Mucosa of rectum (tissue), 2 donors: ENCODE measurements at regions not wholly inside any gene's neighbourhood (a gene's known extent, or its start where the extent isn't known, plus 50 kb on each side); places are given as distances from the start of the nearest gene placed in this dataset.

Experiments
- H3K27ac ChIP-seq, 2 donors: one replicate each; pipeline ENCODE4 v1.7.0; 2013; ENCODE audit warnings: inconsistent platforms in 2 of 2, low read depth in 2 of 2, low read length in 2 of 2
- H3K27me3 ChIP-seq, 2 donors: one replicate each; pipeline ENCODE4 v1.7.0; 2013; ENCODE audit warnings: low read length in 2 of 2; ENCODE audit not compliant: control insufficient read depth in 2 of 2, insufficient read depth in 2 of 2
- H3K36me3 ChIP-seq, 2 donors: one replicate each; pipeline ENCODE4 v1.7.0; 2013; ENCODE audit warnings: low read length in 2 of 2; ENCODE audit not compliant: control insufficient read depth in 2 of 2, insufficient read depth in 2 of 2
- H3K4me1 ChIP-seq, 2 donors: one replicate each; pipeline ENCODE4 v1.7.0; 2013; ENCODE audit warnings: low read length in 2 of 2, mild to moderate bottlenecking in 1 of 2; ENCODE audit not compliant: control insufficient read depth in 2 of 2, insufficient read depth in 2 of 2
- H3K4me3 ChIP-seq, 2 donors: one replicate each; pipeline ENCODE4 v1.7.0; 2013; ENCODE audit warnings: low read length in 2 of 2
- H3K9ac ChIP-seq, 2 donors: one replicate each; pipeline ENCODE4 v1.7.0; 2013; ENCODE audit warnings: low read length in 2 of 2, low read depth in 1 of 2, mild to moderate bottlenecking in 1 of 2
- H3K9me3 ChIP-seq, 2 donors: one replicate each; pipeline ENCODE4 v1.7.0; 2013; ENCODE audit warnings: low read length in 2 of 2; ENCODE audit not compliant: control insufficient read depth in 2 of 2
- donor health status: healthy.
- donor health status: Normal muscosa, but diverticular disease.

GRCh38 chr4:17045866-17046265 lies 147.4 kb upstream of the LDB2 start:
- Histone ChIP-seq H3K4me3 (no peak overlapping the region), H3K27ac (no peak overlapping the region), H3K4me1 (no peaks in the 10 kb centered on the region), H3K36me3 (no peaks in the 10 kb centered on the region), H3K9ac (no peak overlapping the region), H3K9me3 (peaks cover 0 to 4% of the 10 kb centered on the region in 2 donors), H3K27me3 (no peaks in the 10 kb centered on the region)

GRCh38 chr4:17038510-17039176 lies 140.2 kb upstream of the LDB2 start:
- Histone ChIP-seq H3K27ac (no peak overlapping the region), H3K9me3 (no peaks in the 10 kb centered on the region), H3K4me1 (no peaks in the 10 kb centered on the region), H3K9ac (no peak overlapping the region), H3K27me3 (no peaks in the 10 kb centered on the region), H3K4me3 (no peak overlapping the region), H3K36me3 (no peaks in the 10 kb centered on the region)

DNA sequence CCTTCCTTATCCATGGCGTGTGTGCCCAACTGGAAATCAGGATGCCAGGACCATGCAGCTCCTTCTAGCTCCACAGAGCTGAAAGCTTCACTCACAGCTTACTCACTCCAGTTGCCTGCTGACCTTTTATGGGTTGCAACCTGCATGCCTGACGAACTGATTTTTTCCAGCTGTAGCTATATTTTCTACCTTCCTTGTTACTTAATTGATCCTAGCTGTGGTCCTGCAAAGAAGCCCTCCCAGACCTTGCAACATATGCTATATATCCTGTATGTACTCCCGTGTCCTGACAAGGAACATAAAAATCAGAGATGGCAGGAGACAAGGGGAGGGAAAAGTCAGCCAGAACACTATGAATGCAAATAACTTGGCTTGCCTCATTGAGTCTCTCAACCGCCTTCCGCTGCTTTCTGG lies 135.3 kb upstream of the LDB2 start:
- Histone ChIP-seq H3K4me3 (no peak overlapping the region), H3K27me3 (no peaks in the 10 kb centered on the region), H3K36me3 (no peaks in the 10 kb centered on the region)

GRCh38 chr4:17033025-17033767 lies 134.8 kb upstream of the LDB2 start:
- H3K4me1 ChIP-seq = no peaks in the 10 kb centered on the region
- H3K27me3 ChIP-seq = no peaks in the 10 kb centered on the region
- H3K36me3 ChIP-seq = no peaks in the 10 kb centered on the region
- H3K9me3 ChIP-seq = no peaks in the 10 kb centered on the region
- no peak overlapping the region for H3K4me3 ChIP-seq
- no peak overlapping the region for H3K9ac ChIP-seq
- no peak overlapping the region for H3K27ac ChIP-seq

More for the DNA sequence above, 135.3 kb upstream of the LDB2 start:
- no peaks in the 10 kb centered on the region for H3K4me1 ChIP-seq
- no peak overlapping the region for H3K27ac ChIP-seq
- H3K9ac ChIP-seq = no peak overlapping the region
- no peaks in the 10 kb centered on the region for H3K9me3 ChIP-seq

DNA sequence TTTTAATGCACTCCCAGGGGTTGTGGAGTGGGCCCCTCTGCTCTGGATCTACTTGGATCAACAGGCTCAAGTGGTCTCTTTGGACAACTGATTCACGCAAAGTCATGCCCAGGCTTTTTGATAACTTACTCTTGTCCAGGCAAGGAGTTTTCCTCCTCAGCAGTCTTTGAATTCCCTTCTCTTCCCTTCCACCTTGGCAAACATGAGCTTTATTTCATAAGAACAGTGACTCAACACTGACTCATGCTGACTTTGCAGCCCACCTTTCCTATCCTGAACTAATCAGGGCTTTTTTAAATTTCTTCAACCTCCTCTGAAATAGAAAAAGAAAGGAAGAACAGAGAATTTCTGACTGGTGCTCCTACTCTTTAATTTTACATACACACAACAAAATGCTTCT lies 132.1 kb upstream of the LDB2 start:
- no peak overlapping the region for H3K27ac ChIP-seq
- no peaks in the 10 kb centered on the region for H3K36me3 ChIP-seq
- H3K27me3 ChIP-seq = no peaks in the 10 kb centered on the region

DNA sequence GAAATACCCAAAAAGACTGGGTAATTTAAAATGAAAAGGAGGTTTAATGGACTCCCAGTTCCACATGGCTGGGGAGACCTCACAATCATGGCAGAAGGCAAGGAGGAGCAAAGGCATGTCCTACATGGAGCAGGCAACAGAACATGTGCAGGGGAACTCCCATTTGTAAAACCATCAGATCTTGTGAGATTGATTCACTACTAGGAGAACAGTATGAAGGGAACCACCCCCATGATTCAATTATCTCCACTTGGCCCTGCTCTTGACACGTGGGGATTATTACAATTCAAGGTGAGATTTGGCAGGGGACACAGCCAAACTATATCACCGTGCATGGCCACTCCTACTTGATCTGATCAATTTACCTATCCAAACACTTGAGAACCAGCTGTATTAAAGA lies 131.5 kb upstream of the LDB2 start:
- Histone ChIP-seq H3K9ac (no peak overlapping the region), H3K4me1 (no peaks in the 10 kb centered on the region), H3K27ac (no peak overlapping the region), H3K9me3 (no peaks in the 10 kb centered on the region), H3K4me3 (no peak overlapping the region), H3K36me3 (no peaks in the 10 kb centered on the region), H3K27me3 (no peaks in the 10 kb centered on the region)

More for the DNA sequence above, 132.1 kb upstream of the LDB2 start:
- Histone ChIP-seq H3K9ac (no peak overlapping the region), H3K4me3 (no peak overlapping the region), H3K9me3 (no peaks in the 10 kb centered on the region), H3K4me1 (no peaks in the 10 kb centered on the region)

DNA sequence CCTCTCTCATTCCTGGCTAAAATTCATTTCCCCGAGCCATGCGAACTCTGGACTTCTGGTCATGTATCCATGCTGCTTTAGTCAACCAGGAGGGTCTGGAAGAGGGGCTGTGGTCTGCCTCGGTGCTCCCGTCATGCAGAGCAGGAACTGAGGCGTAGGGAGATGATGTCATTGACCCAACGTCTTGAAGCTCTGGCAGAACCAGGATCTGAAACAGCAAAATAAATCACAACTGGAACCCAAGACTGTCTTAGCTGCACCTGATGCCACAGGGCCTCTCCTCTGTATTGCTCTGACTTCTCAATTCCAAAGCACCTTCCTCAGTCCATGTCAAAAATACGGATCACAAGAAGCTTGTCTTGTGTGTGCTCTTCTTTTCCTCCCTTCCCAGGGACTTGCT lies 131.0 kb upstream of the LDB2 start:
- H3K27ac ChIP-seq = no peak overlapping the region
- no peaks in the 10 kb centered on the region for H3K4me1 ChIP-seq
- H3K9ac ChIP-seq = no peak overlapping the region
- no peaks in the 10 kb centered on the region for H3K27me3 ChIP-seq
- no peak overlapping the region for H3K4me3 ChIP-seq
- H3K36me3 ChIP-seq = no peaks in the 10 kb centered on the region
- no peaks in the 10 kb centered on the region for H3K9me3 ChIP-seq

DNA sequence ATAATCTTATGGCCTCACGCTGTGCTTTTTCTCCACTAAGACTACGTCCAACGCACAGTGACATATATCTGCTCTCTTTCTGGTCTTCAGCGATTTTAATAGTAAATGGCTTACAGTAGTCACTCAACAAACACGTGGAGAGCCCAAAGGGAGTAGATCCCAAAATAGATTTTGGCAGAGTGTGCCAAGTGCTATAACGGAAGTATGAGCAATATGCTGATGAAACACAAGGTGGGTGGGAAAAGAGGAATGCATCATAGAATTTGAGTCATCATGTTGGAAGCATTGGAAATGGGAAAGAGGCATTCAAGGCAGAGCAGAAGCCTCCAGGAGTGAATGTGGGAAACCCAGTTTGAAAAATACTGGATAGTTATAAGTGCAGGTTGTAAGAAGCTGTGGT lies 129.1 kb upstream of the LDB2 start:
- Histone ChIP-seq H3K4me3 (no peak overlapping the region), H3K9ac (no peak overlapping the region), H3K27ac (no peak overlapping the region), H3K4me1 (no peaks in the 10 kb centered on the region), H3K36me3 (no peaks in the 10 kb centered on the region), H3K9me3 (no peaks in the 10 kb centered on the region), H3K27me3 (no peaks in the 10 kb centered on the region)

- Histone ChIP-seq H3K4me3 (no peak overlapping the region), H3K9ac (no peak overlapping the region), H3K9me3 (no peaks in the 10 kb centered on the region), H3K4me1 (no peaks in the 10 kb centered on the region), H3K27me3 (no peaks in the 10 kb centered on the region), H3K36me3 (no peaks in the 10 kb centered on the region), H3K27ac (no peak overlapping the region)
These were observed 126.0 kb upstream of the LDB2 start for GRCh38 chr4:17024425-17024824.

DNA sequence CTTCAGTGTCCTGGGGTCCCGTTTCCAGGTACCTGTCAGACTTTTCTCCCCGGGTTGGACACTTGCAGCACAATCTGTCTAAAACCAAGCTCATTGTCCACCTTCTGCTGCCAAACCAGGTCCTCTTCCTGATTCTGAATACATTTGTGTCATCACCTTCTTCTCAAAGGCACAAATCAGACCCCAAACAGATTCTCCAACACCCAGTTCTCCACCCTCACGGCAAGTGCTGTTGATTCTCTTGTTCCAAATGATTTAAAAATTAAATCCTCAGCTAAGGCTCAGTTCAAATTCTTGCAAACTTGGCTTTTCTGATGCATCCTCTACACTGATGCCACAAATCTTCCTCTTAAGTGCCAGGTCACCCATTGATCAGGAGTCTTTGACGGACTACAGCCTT lies 122.5 kb upstream of the LDB2 start:
- Histone ChIP-seq H3K27me3 (no peaks in the 10 kb centered on the region), H3K36me3 (no peaks in the 10 kb centered on the region), H3K27ac (no peak overlapping the region), H3K9me3 (no peaks in the 10 kb centered on the region), H3K9ac (no peak overlapping the region), H3K4me1 (no peaks in the 10 kb centered on the region), H3K4me3 (no peak overlapping the region)
